Tibial nerve (tissue), 3 donors: ENCODE measurements at regions not wholly inside any gene's neighbourhood (a gene's known extent, or its start where the extent isn't known, plus 50 kb on each side); places are given as distances from the start of the nearest gene placed in this dataset.

ENCODE experiments used
- POLR2A ChIP-seq, 2 donors: fragments of 450-650 bp; IDR thresholded peaks; one replicate each; pipeline ENCODE4 v1.6.1; 2017; ENCODE audit warnings: antibody characterized with exemption in 2 of 2, mild to moderate bottlenecking in 2 of 2, moderate library complexity in 2 of 2
- TF ChIP-seq, protein P1 (sequence below), 5 experiments: fragments of 200-600 bp in 3 of 5; fragments of 450-650 bp in 2 of 5; sonication (generic) in 3 of 5; IDR thresholded peaks; one replicate each; pipeline ENCODE4 v1.5.1; 2016 to 2019; ENCODE audit warnings: antibody characterized with exemption in 5 of 5, mild to moderate bottlenecking in 3 of 5, moderate library complexity in 2 of 5

- TF ChIP-seq, protein P1, sequence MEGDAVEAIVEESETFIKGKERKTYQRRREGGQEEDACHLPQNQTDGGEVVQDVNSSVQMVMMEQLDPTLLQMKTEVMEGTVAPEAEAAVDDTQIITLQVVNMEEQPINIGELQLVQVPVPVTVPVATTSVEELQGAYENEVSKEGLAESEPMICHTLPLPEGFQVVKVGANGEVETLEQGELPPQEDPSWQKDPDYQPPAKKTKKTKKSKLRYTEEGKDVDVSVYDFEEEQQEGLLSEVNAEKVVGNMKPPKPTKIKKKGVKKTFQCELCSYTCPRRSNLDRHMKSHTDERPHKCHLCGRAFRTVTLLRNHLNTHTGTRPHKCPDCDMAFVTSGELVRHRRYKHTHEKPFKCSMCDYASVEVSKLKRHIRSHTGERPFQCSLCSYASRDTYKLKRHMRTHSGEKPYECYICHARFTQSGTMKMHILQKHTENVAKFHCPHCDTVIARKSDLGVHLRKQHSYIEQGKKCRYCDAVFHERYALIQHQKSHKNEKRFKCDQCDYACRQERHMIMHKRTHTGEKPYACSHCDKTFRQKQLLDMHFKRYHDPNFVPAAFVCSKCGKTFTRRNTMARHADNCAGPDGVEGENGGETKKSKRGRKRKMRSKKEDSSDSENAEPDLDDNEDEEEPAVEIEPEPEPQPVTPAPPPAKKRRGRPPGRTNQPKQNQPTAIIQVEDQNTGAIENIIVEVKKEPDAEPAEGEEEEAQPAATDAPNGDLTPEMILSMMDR (IDR thresholded peaks at IDR 0.05), result no peak
- no peak for TF ChIP-seq POLR2A (IDR thresholded peaks at IDR 0.05)
Observed at GRCh38 chr14:78016532-78016931, 153.6 kb upstream of the NRXN3 start.
